ENCODE measurements at regions not wholly inside any gene's neighbourhood (a gene's known extent, or its start where the extent isn't known, plus 50 kb on each side); places are given as distances from the start of the nearest gene placed in this dataset.

DNA sequence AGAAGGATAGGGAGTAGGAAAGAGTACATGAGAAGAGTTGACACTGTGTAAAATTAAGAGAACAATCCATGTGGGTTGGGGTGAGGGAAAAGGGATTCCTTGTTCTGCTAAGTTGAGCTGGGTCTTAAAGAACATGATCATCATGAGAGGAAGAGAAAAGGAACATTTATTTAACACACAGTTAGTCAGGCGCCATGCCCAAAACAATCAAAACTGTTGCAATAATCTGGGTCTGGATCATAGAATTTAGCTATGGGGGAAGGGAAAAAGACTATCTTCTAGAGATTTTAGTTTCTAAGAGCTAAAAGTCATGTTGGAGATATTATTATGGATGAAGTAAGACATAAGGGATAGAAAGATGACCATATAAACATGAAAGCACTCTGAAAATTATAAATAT lies 178.9 kb downstream of the SEM1 start:
- TF ChIP-seq POLR2A (IDR thresholded peaks at IDR 0.05) = no peak
- TF ChIP-seq CTCF (IDR thresholded peaks at IDR 0.05) = no peak
